ENCODE measurements at regions not wholly inside any gene's neighbourhood (a gene's known extent, or its start where the extent isn't known, plus 50 kb on each side); places are given as distances from the start of the nearest gene placed in this dataset.

- Histone ChIP-seq H3K27me3 (ENCODE audit: control insufficient read depth, insufficient read depth, low read length) (peaks cover 2% of the 10 kb centered on the region), H3K4me3 (ENCODE audit: low read length) (no peak overlapping the region), H3K9me3 (replicated peaks; ENCODE audit: control insufficient read depth, low read depth, low read length) (no peaks in the 10 kb centered on the region), H3K27ac (ENCODE audit: low read length) (peak overlapping the region; percentile 59), H3K36me3 (ENCODE audit: control insufficient read depth, insufficient read depth, low read length) (no peaks in the 10 kb centered on the region), H3K4me1 (ENCODE audit: control insufficient read depth, insufficient read depth, low read length) (peaks cover 23% of the 10 kb centered on the region)
- DNase-seq: no peak
- WGBS (ENCODE audit: insufficient coverage): 86% methylated on average over 6 of the region's 7 CpGs
Measured at GRCh38 chr10:44064987-44065787, 319.7 kb downstream of the CXCL12 start.

GRCh38 chr10:44064317-44064716, 320.6 kb downstream of the CXCL12 start:
- WGBS (ENCODE audit: insufficient coverage): 100% methylated on average over 1 of the region's 8 CpGs
- Histone ChIP-seq H3K4me3 (ENCODE audit: low read length) (no peak overlapping the region), H3K27me3 (ENCODE audit: control insufficient read depth, insufficient read depth, low read length) (peaks cover 2% of the 10 kb centered on the region), H3K27ac (ENCODE audit: low read length) (no peak overlapping the region), H3K9me3 (replicated peaks; ENCODE audit: control insufficient read depth, low read depth, low read length) (no peaks in the 10 kb centered on the region), H3K4me1 (ENCODE audit: control insufficient read depth, insufficient read depth, low read length) (peaks cover 23% of the 10 kb centered on the region), H3K36me3 (ENCODE audit: control insufficient read depth, insufficient read depth, low read length) (no peaks in the 10 kb centered on the region)
- DNase-seq: no peak

GRCh38 chr10:44063686-44064085, 321.2 kb downstream of the CXCL12 start:
- H3K36me3 ChIP-seq (ENCODE audit: control insufficient read depth, insufficient read depth, low read length): no peaks in the 10 kb centered on the region
- H3K4me1 ChIP-seq (ENCODE audit: control insufficient read depth, insufficient read depth, low read length): peaks cover 23% of the 10 kb centered on the region
- no peak overlapping the region for H3K27ac ChIP-seq (ENCODE audit: low read length)
- WGBS (ENCODE audit: insufficient coverage): 81% methylated on average over 2 of the region's 2 CpGs
- H3K9me3 ChIP-seq (replicated peaks; ENCODE audit: control insufficient read depth, low read depth, low read length): no peaks in the 10 kb centered on the region
- no peak overlapping the region for H3K4me3 ChIP-seq (ENCODE audit: low read length)
- H3K27me3 ChIP-seq (ENCODE audit: control insufficient read depth, insufficient read depth, low read length): peaks cover 2% of the 10 kb centered on the region
- no peak for DNase-seq

GRCh38 chr10:44060719-44061118, 324.2 kb downstream of the CXCL12 start:
- Histone ChIP-seq H3K9me3 (replicated peaks; ENCODE audit: control insufficient read depth, low read depth, low read length) (no peaks in the 10 kb centered on the region), H3K36me3 (ENCODE audit: control insufficient read depth, insufficient read depth, low read length) (no peaks in the 10 kb centered on the region), H3K4me3 (ENCODE audit: low read length) (no peak overlapping the region), H3K27ac (ENCODE audit: low read length) (no peak overlapping the region), H3K4me1 (ENCODE audit: control insufficient read depth, insufficient read depth, low read length) (peaks cover 30% of the 10 kb centered on the region), H3K27me3 (ENCODE audit: control insufficient read depth, insufficient read depth, low read length) (peaks cover 10% of the 10 kb centered on the region)
- no peak for DNase-seq
- WGBS (ENCODE audit: insufficient coverage): 72% methylated on average over 2 of the region's 2 CpGs

- WGBS (ENCODE audit: insufficient coverage): no CpG with 5 or more reads among the region's 2 CpGs
- H3K27ac ChIP-seq (ENCODE audit: low read length): no peak overlapping the region
- no peak for DNase-seq
- H3K4me3 ChIP-seq (ENCODE audit: low read length): no peak overlapping the region
- H3K4me1 ChIP-seq (ENCODE audit: control insufficient read depth, insufficient read depth, low read length): peaks cover 25% of the 10 kb centered on the region
- H3K27me3 ChIP-seq (ENCODE audit: control insufficient read depth, insufficient read depth, low read length): peaks cover 10% of the 10 kb centered on the region
- H3K36me3 ChIP-seq (ENCODE audit: control insufficient read depth, insufficient read depth, low read length): no peaks in the 10 kb centered on the region
- no peaks in the 10 kb centered on the region for H3K9me3 ChIP-seq (replicated peaks; ENCODE audit: control insufficient read depth, low read depth, low read length)
Measured at GRCh38 chr10:44060221-44060620, 324.7 kb downstream of the CXCL12 start.

GRCh38 chr10:44058259-44058658, 326.6 kb downstream of the CXCL12 start:
- DNase-seq: no peak
- Histone ChIP-seq H3K4me3 (ENCODE audit: low read length) (no peak overlapping the region), H3K4me1 (ENCODE audit: control insufficient read depth, insufficient read depth, low read length) (peaks cover 15% of the 10 kb centered on the region), H3K27me3 (ENCODE audit: control insufficient read depth, insufficient read depth, low read length) (peaks cover 10% of the 10 kb centered on the region), H3K9me3 (replicated peaks; ENCODE audit: control insufficient read depth, low read depth, low read length) (no peaks in the 10 kb centered on the region), H3K36me3 (ENCODE audit: control insufficient read depth, insufficient read depth, low read length) (no peaks in the 10 kb centered on the region), H3K27ac (ENCODE audit: low read length) (no peak overlapping the region)
- 93% methylated on average over 3 of the region's 3 CpGs for WGBS (ENCODE audit: insufficient coverage)

- Histone ChIP-seq H3K4me3 (ENCODE audit: low read length) (no peak overlapping the region), H3K27me3 (ENCODE audit: control insufficient read depth, insufficient read depth, low read length) (peaks cover 10% of the 10 kb centered on the region), H3K9me3 (replicated peaks; ENCODE audit: control insufficient read depth, low read depth, low read length) (no peaks in the 10 kb centered on the region), H3K4me1 (ENCODE audit: control insufficient read depth, insufficient read depth, low read length) (peaks cover 15% of the 10 kb centered on the region), H3K36me3 (ENCODE audit: control insufficient read depth, insufficient read depth, low read length) (no peaks in the 10 kb centered on the region), H3K27ac (ENCODE audit: low read length) (no peak overlapping the region)
- no peak for DNase-seq
- WGBS (ENCODE audit: insufficient coverage): 54% methylated on average over 14 of the region's 27 CpGs
Measured at GRCh38 chr10:44056967-44057805, 327.7 kb downstream of the CXCL12 start.

- peak; percentile 67 for DNase-seq
- WGBS (ENCODE audit: insufficient coverage): 24% methylated on average over 13 of the region's 13 CpGs
- no peaks in the 10 kb centered on the region for H3K9me3 ChIP-seq (replicated peaks; ENCODE audit: control insufficient read depth, low read depth, low read length)
- peaks cover 19% of the 10 kb centered on the region for H3K4me1 ChIP-seq (ENCODE audit: control insufficient read depth, insufficient read depth, low read length)
- H3K36me3 ChIP-seq (ENCODE audit: control insufficient read depth, insufficient read depth, low read length): no peaks in the 10 kb centered on the region
- H3K27ac ChIP-seq (ENCODE audit: low read length): no peak overlapping the region
- H3K27me3 ChIP-seq (ENCODE audit: control insufficient read depth, insufficient read depth, low read length): peaks cover 10% of the 10 kb centered on the region
- H3K4me3 ChIP-seq (ENCODE audit: low read length): no peak overlapping the region
Measured at GRCh38 chr10:44056206-44056605, 328.7 kb downstream of the CXCL12 start.

- no peaks in the 10 kb centered on the region for H3K36me3 ChIP-seq (ENCODE audit: control insufficient read depth, insufficient read depth, low read length)
- H3K27me3 ChIP-seq (ENCODE audit: control insufficient read depth, insufficient read depth, low read length): peaks cover 10% of the 10 kb centered on the region
- no peak for DNase-seq
- H3K27ac ChIP-seq (ENCODE audit: low read length): no peak overlapping the region
- peaks cover 30% of the 10 kb centered on the region for H3K4me1 ChIP-seq (ENCODE audit: control insufficient read depth, insufficient read depth, low read length)
- no peaks in the 10 kb centered on the region for H3K9me3 ChIP-seq (replicated peaks; ENCODE audit: control insufficient read depth, low read depth, low read length)
- WGBS (ENCODE audit: insufficient coverage): 95% methylated on average over 4 of the region's 4 CpGs
- H3K4me3 ChIP-seq (ENCODE audit: low read length): no peak overlapping the region
Measured at GRCh38 chr10:44054046-44054445, 330.9 kb downstream of the CXCL12 start.

- H3K36me3 ChIP-seq (ENCODE audit: control insufficient read depth, insufficient read depth, low read length): no peaks in the 10 kb centered on the region
- no peaks in the 10 kb centered on the region for H3K9me3 ChIP-seq (replicated peaks; ENCODE audit: control insufficient read depth, low read depth, low read length)
- no peak for DNase-seq
- no peak overlapping the region for H3K27ac ChIP-seq (ENCODE audit: low read length)
- peaks cover 10% of the 10 kb centered on the region for H3K27me3 ChIP-seq (ENCODE audit: control insufficient read depth, insufficient read depth, low read length)
- peaks cover 30% of the 10 kb centered on the region for H3K4me1 ChIP-seq (ENCODE audit: control insufficient read depth, insufficient read depth, low read length)
- H3K4me3 ChIP-seq (ENCODE audit: low read length): no peak overlapping the region
Measured at GRCh38 chr10:44053391-44053790, 331.5 kb downstream of the CXCL12 start.

All from muscle of leg (tissue), 3 donors.